IPS-18a (cell line): ENCODE measurements at regions not wholly inside any gene's neighbourhood (a gene's known extent, or its start where the extent isn't known, plus 50 kb on each side); places are given as distances from the start of the nearest gene placed in this dataset.

ENCODE experiments used
- H3K27ac ChIP-seq: one replicate; pipeline ENCODE4 v1.5.1; 2013; ENCODE audit warnings: low read length
- H3K27me3 ChIP-seq: one replicate; pipeline ENCODE4 v1.6.1; 2013; ENCODE audit warnings: mild to moderate bottlenecking, low read length; ENCODE audit not compliant: control insufficient read depth, insufficient read depth
- H3K36me3 ChIP-seq: one replicate; pipeline ENCODE4 v1.6.1; 2013; ENCODE audit warnings: low read depth, low read length; ENCODE audit not compliant: control insufficient read depth
- H3K4me1 ChIP-seq: one replicate; pipeline ENCODE4 v1.6.1; 2013; ENCODE audit warnings: low read depth, low read length; ENCODE audit not compliant: control insufficient read depth
- H3K4me3 ChIP-seq: one replicate; pipeline ENCODE4 v1.5.1; 2013; ENCODE audit warnings: low read length
- H3K9ac ChIP-seq: one replicate; pipeline ENCODE4 v1.6.1; 2013; ENCODE audit warnings: mild to moderate bottlenecking, low read length, moderate library complexity
- H3K9me3 ChIP-seq: one replicate; pipeline ENCODE4 v1.6.1; 2013; ENCODE audit warnings: low read depth, low read length; ENCODE audit not compliant: control insufficient read depth

DNA sequence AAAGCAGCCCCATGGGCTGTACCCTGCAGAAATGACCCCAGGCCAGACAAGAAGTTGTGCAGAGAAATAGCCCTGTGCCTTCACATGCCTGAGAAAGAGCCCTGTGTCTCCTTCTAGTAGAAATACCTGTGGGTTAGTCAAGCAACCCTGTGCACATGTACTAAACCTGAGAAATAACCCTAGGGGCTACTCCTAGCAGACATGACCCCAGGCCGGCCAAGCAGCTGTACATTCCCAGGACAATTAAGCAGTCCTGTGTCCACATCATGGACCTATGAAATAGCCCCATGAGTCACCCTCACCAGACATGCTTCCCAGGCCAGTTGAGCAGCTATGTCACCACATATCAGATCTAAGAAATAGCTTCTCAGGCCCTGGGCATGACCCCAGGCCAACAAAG, 519.7 kb upstream of the CA10 start:
- H3K4me1 ChIP-seq, result no peaks in the 10 kb centered on the region
- no peaks in the 10 kb centered on the region for H3K36me3 ChIP-seq
- H3K4me3 ChIP-seq, result no peak overlapping the region
- no peak overlapping the region for H3K27ac ChIP-seq
- no peaks in the 10 kb centered on the region for H3K27me3 ChIP-seq
- H3K9me3 ChIP-seq, result no peaks in the 10 kb centered on the region
- H3K9ac ChIP-seq, result no peak overlapping the region

DNA sequence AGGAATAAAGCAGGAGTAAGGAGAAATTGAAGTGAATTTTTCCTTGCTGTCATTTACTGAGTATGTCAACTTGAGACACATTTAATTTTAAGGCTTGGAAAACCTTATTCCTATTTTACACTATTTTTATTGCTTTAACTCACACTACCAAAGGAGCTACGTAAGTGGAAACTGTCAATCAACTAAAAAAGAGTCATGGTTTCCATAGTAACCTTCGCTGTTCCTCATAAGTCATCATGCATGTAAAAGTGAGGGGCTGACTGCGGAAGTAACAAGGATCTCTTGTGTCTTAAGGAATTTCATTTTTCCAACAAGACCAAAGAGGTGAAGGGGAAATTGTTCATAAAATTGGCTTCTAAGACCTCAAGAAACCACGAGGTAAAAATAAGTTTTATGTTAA, 516.2 kb upstream of the CA10 start:
- H3K36me3 ChIP-seq, result no peaks in the 10 kb centered on the region
- no peak overlapping the region for H3K27ac ChIP-seq
- H3K27me3 ChIP-seq, result no peaks in the 10 kb centered on the region
- H3K9me3 ChIP-seq, result peaks cover 3% of the 10 kb centered on the region
- H3K4me1 ChIP-seq, result no peaks in the 10 kb centered on the region
- H3K4me3 ChIP-seq, result no peak overlapping the region
- H3K9ac ChIP-seq, result no peak overlapping the region

DNA sequence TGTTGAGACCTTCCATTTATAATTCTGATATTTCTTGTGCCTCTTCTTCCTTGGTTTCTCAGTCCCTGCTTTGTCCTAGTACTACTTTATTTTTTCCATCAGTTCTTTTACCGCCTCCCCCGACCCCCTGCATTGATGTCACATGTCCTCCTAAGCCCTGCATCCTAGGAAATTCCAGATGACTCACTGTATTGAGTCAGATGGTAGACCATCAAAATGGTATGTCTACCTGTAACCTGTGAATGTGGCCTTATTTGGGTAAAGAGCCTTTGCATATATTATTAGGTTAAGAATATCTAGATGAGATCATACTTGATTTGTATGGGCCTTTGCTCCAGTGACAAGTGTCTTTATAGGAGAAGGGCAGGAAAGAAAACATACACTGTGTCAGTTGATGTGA, 515.3 kb upstream of the CA10 start:
- no peaks in the 10 kb centered on the region for H3K27me3 ChIP-seq
- H3K4me1 ChIP-seq, result no peaks in the 10 kb centered on the region
- no peak overlapping the region for H3K27ac ChIP-seq
- no peak overlapping the region for H3K4me3 ChIP-seq
- peaks cover 3% of the 10 kb centered on the region for H3K9me3 ChIP-seq
- H3K36me3 ChIP-seq, result no peaks in the 10 kb centered on the region
- H3K9ac ChIP-seq, result no peak overlapping the region

DNA sequence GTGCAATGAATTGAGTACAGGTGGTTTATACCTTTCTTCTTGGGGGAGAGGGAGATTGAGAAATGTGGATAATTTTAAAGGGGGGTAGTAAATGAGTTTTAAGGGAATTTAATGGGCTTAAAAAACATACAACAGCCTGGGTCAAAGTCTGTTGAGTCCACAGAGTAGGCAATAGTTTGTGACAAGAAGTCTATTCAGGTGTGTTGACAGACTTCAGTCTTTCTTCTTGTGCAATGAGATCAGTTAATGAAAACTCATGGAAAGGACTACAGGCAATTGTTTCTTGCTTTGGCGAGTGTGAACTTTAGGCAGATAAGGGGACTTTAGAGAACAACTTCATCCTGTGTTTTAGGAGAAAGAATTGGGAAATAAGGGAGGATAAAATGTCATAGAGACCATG, 507.8 kb upstream of the CA10 start:
- Histone ChIP-seq H3K9ac (no peak overlapping the region), H3K27ac (no peak overlapping the region), H3K9me3 (peaks cover 6% of the 10 kb centered on the region), H3K36me3 (no peaks in the 10 kb centered on the region), H3K27me3 (no peaks in the 10 kb centered on the region), H3K4me3 (no peak overlapping the region), H3K4me1 (peaks cover 3% of the 10 kb centered on the region)

DNA sequence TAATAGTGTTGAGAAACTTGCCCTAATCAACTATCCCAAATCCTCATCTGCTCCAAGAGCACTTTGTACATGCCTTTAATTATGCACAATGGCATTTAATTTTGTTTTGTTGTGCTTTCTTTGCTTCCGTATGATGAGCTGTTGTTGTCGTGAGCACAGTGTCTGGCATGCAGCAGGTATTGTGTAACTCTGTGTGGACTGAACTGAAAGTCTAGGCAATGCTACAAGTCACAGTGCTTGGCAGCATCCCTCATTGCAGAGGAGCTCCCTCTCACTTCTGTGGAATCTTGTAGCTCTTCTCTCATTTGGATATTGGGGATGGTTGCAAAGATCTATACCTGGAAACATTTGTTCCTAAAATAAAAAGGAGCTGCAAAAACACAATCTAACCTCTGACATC, 502.2 kb upstream of the CA10 start:
- Histone ChIP-seq H3K4me3 (no peak overlapping the region), H3K9me3 (no peaks in the 10 kb centered on the region), H3K27me3 (no peaks in the 10 kb centered on the region), H3K9ac (no peak overlapping the region), H3K36me3 (no peaks in the 10 kb centered on the region), H3K27ac (no peak overlapping the region), H3K4me1 (peaks cover 3% of the 10 kb centered on the region)

DNA sequence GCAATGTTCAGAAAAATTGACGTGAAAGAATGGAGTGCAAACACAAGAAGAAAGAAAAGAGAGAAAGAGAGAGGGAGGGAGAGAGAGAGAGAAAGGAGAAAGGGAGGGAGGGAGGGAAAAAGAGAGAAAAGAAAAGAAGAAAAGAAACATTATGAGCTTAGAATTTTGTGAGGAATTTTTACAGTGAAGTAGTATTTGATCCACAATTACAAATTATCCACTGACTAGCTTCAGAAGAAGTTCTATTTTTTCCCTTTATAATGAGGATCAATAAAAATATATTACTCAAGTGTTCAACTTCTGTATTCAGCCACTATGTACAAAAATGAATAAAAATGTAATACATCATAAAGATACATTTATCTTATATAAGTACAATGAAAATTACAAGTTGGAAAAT, 494.5 kb upstream of the CA10 start:
- no peak overlapping the region for H3K9ac ChIP-seq
- H3K4me3 ChIP-seq, result no peak overlapping the region
- H3K27me3 ChIP-seq, result no peaks in the 10 kb centered on the region
- H3K4me1 ChIP-seq, result no peaks in the 10 kb centered on the region
- no peaks in the 10 kb centered on the region for H3K9me3 ChIP-seq
- H3K27ac ChIP-seq, result no peak overlapping the region
- no peaks in the 10 kb centered on the region for H3K36me3 ChIP-seq

DNA sequence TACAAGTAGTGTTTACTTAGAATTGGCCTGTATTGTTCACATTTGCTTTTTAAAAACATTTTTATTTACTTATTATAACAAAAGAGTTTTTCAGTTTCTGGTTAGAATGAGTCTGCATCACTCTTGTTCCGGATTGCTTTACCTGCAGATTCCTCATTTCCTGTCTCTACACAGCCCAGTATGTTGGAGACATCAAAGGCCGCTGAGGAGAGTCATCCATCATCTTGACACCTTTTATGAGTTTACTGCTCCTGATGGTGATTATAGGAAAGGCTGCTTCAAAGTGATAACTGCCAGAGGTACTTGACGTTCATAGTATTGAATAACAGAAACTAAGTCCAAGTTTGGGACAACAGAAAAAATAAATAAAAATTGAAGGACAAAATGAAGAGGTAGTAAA, 490.5 kb upstream of the CA10 start:
- Histone ChIP-seq H3K4me3 (no peak overlapping the region), H3K9me3 (no peaks in the 10 kb centered on the region), H3K36me3 (no peaks in the 10 kb centered on the region)

DNA sequence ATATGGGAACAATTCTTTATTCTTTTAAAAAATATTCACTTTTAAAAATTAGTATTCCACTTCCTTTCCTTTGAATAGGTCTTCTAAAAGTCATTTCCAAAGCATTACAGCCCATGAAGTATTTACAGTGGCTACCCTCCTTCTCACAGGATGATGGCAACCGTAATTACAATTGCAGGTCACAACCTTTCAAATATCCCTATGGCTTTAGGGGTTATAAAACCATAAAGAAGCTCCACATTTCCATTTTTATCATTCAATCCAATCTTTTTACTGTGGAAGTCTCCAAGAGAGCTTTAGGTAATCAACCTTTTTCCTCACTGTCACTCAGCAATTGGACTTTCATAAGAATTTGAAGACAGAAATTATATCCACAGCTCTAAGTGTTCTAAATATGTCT, 488.9 kb upstream of the CA10 start:
- Histone ChIP-seq H3K27ac (no peak overlapping the region), H3K4me1 (no peaks in the 10 kb centered on the region), H3K27me3 (no peaks in the 10 kb centered on the region), H3K36me3 (no peaks in the 10 kb centered on the region), H3K9ac (no peak overlapping the region), H3K9me3 (no peaks in the 10 kb centered on the region), H3K4me3 (no peak overlapping the region)

More for the DNA sequence above, 490.5 kb upstream of the CA10 start:
- no peaks in the 10 kb centered on the region for H3K4me1 ChIP-seq
- H3K27me3 ChIP-seq, result no peaks in the 10 kb centered on the region
- no peak overlapping the region for H3K9ac ChIP-seq
- no peak overlapping the region for H3K27ac ChIP-seq

DNA sequence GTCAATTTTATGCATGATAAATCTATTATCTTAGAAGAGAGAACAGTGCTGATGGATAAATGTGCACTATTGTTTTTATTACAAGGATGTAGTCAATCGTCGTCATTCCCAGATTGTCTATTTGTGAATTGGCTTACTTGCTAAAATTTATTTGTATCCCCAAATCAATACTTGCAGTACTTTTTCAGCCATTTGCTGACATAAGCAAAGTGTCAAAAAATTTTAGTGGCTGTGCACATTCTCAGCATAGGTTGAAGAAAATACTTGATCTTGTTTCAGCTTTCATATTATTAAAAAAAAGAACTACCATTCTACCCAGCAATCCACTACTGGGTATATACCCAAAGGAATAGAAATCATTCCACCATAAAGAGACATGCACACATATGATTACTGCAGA, 477.9 kb upstream of the CA10 start:
- no peaks in the 10 kb centered on the region for H3K4me1 ChIP-seq
- no peak overlapping the region for H3K4me3 ChIP-seq
- H3K27me3 ChIP-seq, result no peaks in the 10 kb centered on the region

DNA sequence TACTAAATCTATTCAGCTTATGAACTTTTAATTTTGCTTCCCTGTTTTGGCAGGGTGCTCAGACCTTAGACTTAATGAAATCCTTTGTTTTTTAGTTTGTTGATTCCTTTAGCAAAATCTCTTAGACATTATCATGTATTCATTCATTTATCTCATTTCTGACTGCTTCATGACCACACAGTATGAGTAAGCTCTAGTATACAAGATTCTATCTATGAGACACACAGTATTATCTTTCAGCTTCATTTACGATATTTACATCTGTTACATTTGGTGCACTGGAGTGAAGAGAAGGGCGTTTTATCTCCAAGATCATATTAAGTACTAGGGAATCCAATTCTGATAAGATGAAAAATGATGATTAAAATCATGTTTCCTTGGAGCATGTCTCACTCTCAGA, 448.1 kb upstream of the CA10 start:
- H3K9me3 ChIP-seq, result no peaks in the 10 kb centered on the region

More for the DNA sequence above, 477.9 kb upstream of the CA10 start:
- no peak overlapping the region for H3K27ac ChIP-seq
- no peaks in the 10 kb centered on the region for H3K36me3 ChIP-seq
- no peak overlapping the region for H3K9ac ChIP-seq
- peaks cover 7% of the 10 kb centered on the region for H3K9me3 ChIP-seq

DNA sequence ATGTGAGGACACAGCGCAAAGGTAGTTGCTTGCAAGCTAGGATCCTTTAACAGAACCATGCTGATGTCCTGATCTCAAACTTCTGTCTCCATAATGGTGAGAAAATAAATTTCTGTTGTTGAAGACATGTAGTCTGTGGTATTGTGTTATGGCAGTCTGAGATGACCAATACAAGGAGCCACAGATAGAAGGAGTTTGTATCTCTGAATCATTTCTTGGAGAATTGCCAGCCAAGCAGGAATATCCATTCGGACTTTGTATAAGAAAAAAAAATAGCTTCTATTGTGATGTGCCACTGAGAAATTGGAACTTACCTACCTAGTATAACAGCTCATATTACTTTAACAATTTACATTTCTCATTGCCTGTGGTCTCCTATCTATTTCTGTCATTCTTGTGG, 447.6 kb upstream of the CA10 start:
- no peaks in the 10 kb centered on the region for H3K4me1 ChIP-seq
- H3K9ac ChIP-seq, result no peak overlapping the region
- no peak overlapping the region for H3K4me3 ChIP-seq
- no peak overlapping the region for H3K27ac ChIP-seq
- H3K27me3 ChIP-seq, result no peaks in the 10 kb centered on the region
- no peaks in the 10 kb centered on the region for H3K36me3 ChIP-seq
- H3K9me3 ChIP-seq, result no peaks in the 10 kb centered on the region

More for the DNA sequence above, 448.1 kb upstream of the CA10 start:
- H3K9ac ChIP-seq, result no peak overlapping the region
- no peaks in the 10 kb centered on the region for H3K4me1 ChIP-seq
- no peaks in the 10 kb centered on the region for H3K27me3 ChIP-seq
- H3K36me3 ChIP-seq, result no peaks in the 10 kb centered on the region
- H3K4me3 ChIP-seq, result no peak overlapping the region
- H3K27ac ChIP-seq, result no peak overlapping the region

DNA sequence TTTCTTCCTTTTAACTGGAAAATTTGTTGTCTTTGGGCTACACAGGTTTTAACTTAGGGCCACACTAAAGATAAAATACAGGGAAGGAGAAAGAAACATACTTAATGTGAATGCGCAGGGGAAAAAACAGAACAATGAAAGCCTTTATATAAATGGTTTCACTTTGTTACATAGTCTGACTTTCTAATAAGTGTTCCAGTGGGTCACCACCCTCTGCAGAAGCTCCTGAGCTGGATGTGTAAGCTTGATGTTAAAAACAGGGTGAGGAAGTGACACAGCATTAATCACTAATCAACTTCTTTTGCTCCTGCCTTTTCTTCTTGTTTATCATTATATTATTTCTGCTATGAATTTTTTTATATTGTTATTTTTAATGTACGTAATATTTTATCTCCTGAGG, 445.6 kb upstream of the CA10 start:
- Histone ChIP-seq H3K4me3 (no peak overlapping the region), H3K36me3 (no peaks in the 10 kb centered on the region), H3K9me3 (no peaks in the 10 kb centered on the region), H3K9ac (no peak overlapping the region), H3K27ac (no peak overlapping the region), H3K27me3 (no peaks in the 10 kb centered on the region), H3K4me1 (no peaks in the 10 kb centered on the region)
